Mesenchymal stem cell (in vitro differentiated cells and primary cell): ENCODE measurements at regions not wholly inside any gene's neighbourhood (a gene's known extent, or its start where the extent isn't known, plus 50 kb on each side); places are given as distances from the start of the nearest gene placed in this dataset.
A peak's percentile ranks its signal among the peaks of the same experiment; 100 is the strongest.
"Not testable (repeated sequence)": the region's sequence is repeated elsewhere in the genome, so short reads cannot be mapped to it uniquely, and the experiment has no call there.

Experiments used
- DNase-seq: peaks from one replicate; pipeline ENCODE4 v3.0.0-alpha.2; 2013
- H2AFZ ChIP-seq: one replicate; pipeline ENCODE4 v1.6.1; 2013; ENCODE audit warnings: low read depth, mild to moderate bottlenecking, control low read depth, inconsistent platforms, low read length, moderate library complexity
- H2AK5ac ChIP-seq: 2 replicates; pipeline ENCODE4 v1.6.1; 2013; ENCODE audit warnings: low read length, moderate library complexity, mild to moderate bottlenecking, inconsistent platforms; ENCODE audit not compliant: severe bottlenecking
- H2BK120ac ChIP-seq: one replicate; pipeline ENCODE4 v1.6.1; 2013; ENCODE audit warnings: low read depth, mild to moderate bottlenecking, inconsistent platforms, low read length, moderate library complexity
- H2BK12ac ChIP-seq, 2 experiments: one replicate each; pipeline ENCODE4 v1.6.1; 2013; ENCODE audit warnings: inconsistent platforms in 2 of 2, low read length in 2 of 2, mild to moderate bottlenecking in 2 of 2, moderate library complexity in 2 of 2, control low read depth in 1 of 2
- H2BK15ac ChIP-seq: one replicate; pipeline ENCODE4 v1.6.1; 2013; ENCODE audit warnings: mild to moderate bottlenecking, low read depth, inconsistent platforms; ENCODE audit not compliant: poor library complexity, severe bottlenecking
- H2BK5ac ChIP-seq: 2 replicates; pipeline ENCODE4 v1.6.1; 2013; ENCODE audit warnings: low read depth, mild to moderate bottlenecking, low read length, control low read depth, inconsistent platforms; ENCODE audit not compliant: poor library complexity, severe bottlenecking
- H3K14ac ChIP-seq, 2 experiments: one replicate each; pipeline ENCODE4 v1.6.1; 2013; ENCODE audit warnings: inconsistent platforms in 2 of 2, low read length in 2 of 2, control low read depth in 1 of 2, mild to moderate bottlenecking in 1 of 2, moderate library complexity in 1 of 2
- H3K18ac ChIP-seq, 2 experiments: one replicate each; pipeline ENCODE4 v1.6.1; 2013; ENCODE audit warnings: inconsistent platforms in 2 of 2, low read length in 2 of 2, control low read depth in 1 of 2, low read depth in 1 of 2, mild to moderate bottlenecking in 1 of 2
- H3K23ac ChIP-seq, 2 experiments: one replicate each; pipeline ENCODE4 v1.6.1; 2013; ENCODE audit warnings: inconsistent platforms in 2 of 2, low read length in 2 of 2, mild to moderate bottlenecking in 2 of 2, moderate library complexity in 2 of 2, control low read depth in 1 of 2
- H3K27ac ChIP-seq: 2 replicates; pipeline ENCODE4 v1.5.1; 2013; ENCODE audit warnings: mild to moderate bottlenecking, moderate library complexity, low read length, control low read depth, inconsistent platforms; ENCODE audit not compliant: poor library complexity, severe bottlenecking
- H3K27me3 ChIP-seq, 2 experiments: 2 replicates each; pipeline versions ENCODE4 v1.6.1 to v1.7.0; 2013; ENCODE audit warnings: low read length in 2 of 2, mild to moderate bottlenecking in 2 of 2, moderate library complexity in 2 of 2, control low read depth in 1 of 2, inconsistent platforms in 1 of 2; ENCODE audit not compliant: control insufficient read depth in 1 of 2, insufficient read depth in 1 of 2
- H3K36me3 ChIP-seq, 2 experiments: 2 replicates each; pipeline versions ENCODE4 v1.6.1 to v1.7.0; 2013; ENCODE audit warnings: low read length in 2 of 2, control low read depth in 1 of 2, inconsistent platforms in 1 of 2, low read depth in 1 of 2, mild to moderate bottlenecking in 1 of 2; ENCODE audit not compliant: insufficient read depth in 2 of 2, control insufficient read depth in 1 of 2
- H3K4ac ChIP-seq, 2 experiments: one replicate each; pipeline ENCODE4 v1.6.1; 2013; ENCODE audit warnings: inconsistent platforms in 2 of 2, low read length in 2 of 2, mild to moderate bottlenecking in 2 of 2, moderate library complexity in 2 of 2, control low read depth in 1 of 2, low read depth in 1 of 2
- H3K4me1 ChIP-seq: 2 replicates; pipeline ENCODE4 v1.6.1; 2013; ENCODE audit warnings: low read depth, low read length, control low read depth; ENCODE audit not compliant: control insufficient read depth, insufficient read depth
- H3K4me2 ChIP-seq: 2 replicates; pipeline ENCODE4 v1.6.1; 2013; ENCODE audit warnings: low read length, mild to moderate bottlenecking, inconsistent platforms; ENCODE audit not compliant: poor library complexity, severe bottlenecking
- H3K4me3 ChIP-seq, 2 experiments: 2 replicates each; pipeline versions ENCODE4 v1.5.1 to v1.7.0; 2013; ENCODE audit warnings: low read length in 2 of 2, mild to moderate bottlenecking in 2 of 2, control low read depth in 1 of 2, low read depth in 1 of 2; ENCODE audit not compliant: insufficient read depth in 1 of 2
- H3K79me1 ChIP-seq: replicated peaks from 2 replicates; pipeline ENCODE4 v1.6.1; 2013; ENCODE audit warnings: mild to moderate bottlenecking, control low read depth, low read length, inconsistent platforms; ENCODE audit not compliant: poor library complexity, severe bottlenecking
- H3K9ac ChIP-seq: 2 replicates; pipeline ENCODE4 v1.7.0; 2013; ENCODE audit warnings: mild to moderate bottlenecking, low read length, moderate library complexity
- H3K9me3 ChIP-seq: 2 replicates; pipeline ENCODE4 v1.7.0; 2013; ENCODE audit warnings: mild to moderate bottlenecking, low read length; ENCODE audit not compliant: control insufficient read depth
- H4K8ac ChIP-seq: one replicate; pipeline ENCODE4 v1.6.1; 2013; ENCODE audit warnings: inconsistent platforms, mild to moderate bottlenecking, low read length, moderate library complexity
- H4K91ac ChIP-seq: one replicate; pipeline ENCODE4 v1.6.1; 2013; ENCODE audit warnings: mild to moderate bottlenecking, low read length, inconsistent platforms
- WGBS: methylation state at CpG from one replicate; pipeline ENCODE4 v1.1.7; 2013; ENCODE audit warnings: mixed read lengths; 5-methylcytosine and 5-hydroxymethylcytosine counted together

- no peak overlapping the region for H3K4ac ChIP-seq
- H3K27me3 ChIP-seq = no peaks in the 10 kb centered on the region
- H3K9ac ChIP-seq = no peak overlapping the region
- H4K8ac ChIP-seq = no peak overlapping the region
- peak; percentile 3 for DNase-seq
- no peaks in the 10 kb centered on the region for H3K4me1 ChIP-seq
- no peak overlapping the region for H2AFZ ChIP-seq
- no peak overlapping the region for H4K91ac ChIP-seq
- H3K23ac ChIP-seq = no peak overlapping the region
- no CpG with 5 or more reads among the region's 1 CpG for WGBS
- H2BK15ac ChIP-seq = no peak overlapping the region
- no peaks in the 10 kb centered on the region for H3K79me1 ChIP-seq
- no peak overlapping the region for H3K14ac ChIP-seq
- H3K4me3 ChIP-seq = no peak overlapping the region
- no peak overlapping the region for H3K18ac ChIP-seq
- H3K36me3 ChIP-seq = no peaks in the 10 kb centered on the region
- H2AK5ac ChIP-seq = no peak overlapping the region
- no peak overlapping the region for H3K27ac ChIP-seq
- H2BK12ac ChIP-seq = no peak overlapping the region
- no peak overlapping the region for H2BK5ac ChIP-seq
- H3K4me2 ChIP-seq = no peak overlapping the region
- H2BK120ac ChIP-seq = no peak overlapping the region
- H3K9me3 ChIP-seq = peaks cover 12% of the 10 kb centered on the region
Observed at GRCh38 chr5:85651731-85652130, 966.0 kb upstream of the COX7C start.

- H2AFZ ChIP-seq, H4K91ac ChIP-seq, H3K14ac ChIP-seq, H3K4ac ChIP-seq, H3K9ac ChIP-seq, H2AK5ac ChIP-seq, H2BK12ac ChIP-seq, H3K36me3 ChIP-seq, H3K23ac ChIP-seq, H3K4me1 ChIP-seq, H3K27ac ChIP-seq, H2BK15ac ChIP-seq, H3K4me2 ChIP-seq, DNase-seq, H2BK5ac ChIP-seq, H3K4me3 ChIP-seq, H3K79me1 ChIP-seq, H3K18ac ChIP-seq, H4K8ac ChIP-seq, H3K27me3 ChIP-seq, H2BK120ac ChIP-seq: not testable (repeated sequence)
- H3K9me3 ChIP-seq = peaks cover 12% of the 10 kb centered on the region
- WGBS = 100% methylated on average over 1 of the region's 3 CpGs
Observed at GRCh38 chr5:85654144-85654543, 963.6 kb upstream of the COX7C start.

DNA sequence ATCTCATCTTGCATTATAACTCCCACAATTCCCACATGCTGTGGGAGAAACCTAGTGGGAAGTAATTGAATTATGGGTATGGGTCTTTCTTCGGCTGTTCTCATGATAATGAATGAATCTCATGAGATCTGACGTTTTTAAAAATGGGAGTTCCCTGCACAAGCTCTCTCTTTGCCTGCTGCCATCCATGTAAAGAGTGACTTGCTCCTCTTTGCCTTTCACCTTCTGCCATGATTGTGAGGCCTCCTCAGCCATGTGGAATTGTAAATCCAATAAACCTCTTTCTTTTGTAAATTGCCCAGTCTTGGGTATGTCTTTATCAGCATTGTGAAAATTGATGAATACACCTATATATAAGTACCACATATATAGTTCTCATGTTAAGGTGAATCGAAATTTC is 961.7 kb upstream of the COX7C start:
- Histone ChIP-seq H2BK12ac (no peak overlapping the region), H3K27me3 (no peaks in the 10 kb centered on the region), H2BK15ac (no peak overlapping the region), H3K36me3 (no peaks in the 10 kb centered on the region), H3K4me1 (no peaks in the 10 kb centered on the region), H2BK120ac (no peak overlapping the region), H4K91ac (no peak overlapping the region), H3K9me3 (peaks cover 12% of the 10 kb centered on the region), H3K18ac (no peak overlapping the region), H3K14ac (no peak overlapping the region), H3K79me1 (no peaks in the 10 kb centered on the region), H3K23ac (no peak overlapping the region), H3K4ac (no peak overlapping the region), H3K9ac (no peak overlapping the region), H2BK5ac (no peak overlapping the region), H2AK5ac (no peak overlapping the region), H3K4me3 (no peak overlapping the region), H4K8ac (no peak overlapping the region), H3K27ac (no peak overlapping the region), H3K4me2 (no peak overlapping the region), H2AFZ (no peak overlapping the region)
- 73% methylated on average over 2 of the region's 3 CpGs for WGBS
- no peak for DNase-seq

GRCh38 chr5:85657328-85657727 is 960.4 kb upstream of the COX7C start:
- not testable (repeated sequence) for H3K4me2 ChIP-seq, H2BK12ac ChIP-seq, H4K8ac ChIP-seq, H3K9ac ChIP-seq, H4K91ac ChIP-seq, H3K27ac ChIP-seq, H3K79me1 ChIP-seq, H2AK5ac ChIP-seq, H2BK5ac ChIP-seq, H3K4me3 ChIP-seq, H3K4me1 ChIP-seq, H2AFZ ChIP-seq, H2BK15ac ChIP-seq, H3K18ac ChIP-seq, H3K4ac ChIP-seq, H3K27me3 ChIP-seq, H2BK120ac ChIP-seq, H3K14ac ChIP-seq, H3K36me3 ChIP-seq, H3K23ac ChIP-seq, DNase-seq
- no CpG with 5 or more reads among the region's 1 CpG for WGBS
- H3K9me3 ChIP-seq = peaks cover 12% of the 10 kb centered on the region
